A673 (cell line): ENCODE measurements at regions not wholly inside any gene's neighbourhood (a gene's known extent, or its start where the extent isn't known, plus 50 kb on each side); places are given as distances from the start of the nearest gene placed in this dataset.
"Not testable (repeated sequence)": the region's sequence is repeated elsewhere in the genome, so short reads cannot be mapped to it uniquely, and the experiment has no call there.

Source experiments
- BruUV-seq: library from RNA; stranded (reverse); fragments of 400-500 nt; replicated peaks from 2 replicates; lab custom pipeline; 2021; lab: Mats Ljungman, UMichigan
- CTCF ChIA-PET: fragments of 300-600 bp; sonication (Branson Sonifier 250); formaldehyde crosslinking; loops from one replicate; lab custom pipeline; 2022; ENCODE audit warnings: antibody characterized with exemption; lab: Charles Lee
- POLR2A ChIA-PET: fragments of 300-600 bp; sonication (Branson Sonifier 250); formaldehyde crosslinking; loops from one replicate; lab custom pipeline; 2022; ENCODE audit warnings: antibody characterized with exemption; ENCODE audit not compliant: low non-redundant PET; lab: Charles Lee
- DNase-seq: peaks from one replicate; pipeline ENCODE4 v3.0.0-alpha.2; 2015; ENCODE audit warnings: low spot score
- H3K27ac ChIP-seq: fragments of 200-600 bp; sonication (generic); 2 replicates; pipeline ENCODE4 v1.5.1; 2016; ENCODE audit warnings: mixed run types, low read depth, mild to moderate bottlenecking, mixed read lengths, antibody characterized with exemption, low read length; ENCODE audit not compliant: poor library complexity, severe bottlenecking
- H3K27me3 ChIP-seq: fragments of 200-600 bp; sonication (generic); replicated peaks from 2 replicates; pipeline ENCODE4 v1.6.1; 2017; ENCODE audit warnings: mixed run types, low read depth, mild to moderate bottlenecking, mixed read lengths, antibody characterized with exemption, low read length; ENCODE audit not compliant: insufficient read depth, poor library complexity
- H3K36me3 ChIP-seq: fragments of 200-600 bp; sonication (generic); 2 replicates; pipeline ENCODE4 v1.6.1; 2016; ENCODE audit warnings: mixed run types, mild to moderate bottlenecking, mixed read lengths, antibody characterized with exemption, low read length; ENCODE audit not compliant: insufficient read depth, poor library complexity, severe bottlenecking
- H3K4me1 ChIP-seq: fragments of 200-600 bp; sonication (generic); 2 replicates; pipeline ENCODE4 v1.6.1; 2017; ENCODE audit warnings: mixed run types, mild to moderate bottlenecking, mixed read lengths, antibody characterized with exemption, low read length; ENCODE audit not compliant: insufficient read depth, poor library complexity, severe bottlenecking
- H3K4me3 ChIP-seq: fragments of 200-600 bp; sonication (generic); 2 replicates; pipeline ENCODE4 v1.5.1; 2016; ENCODE audit warnings: low read depth, mixed run types, mild to moderate bottlenecking, mixed read lengths, low read length; ENCODE audit not compliant: poor library complexity, severe bottlenecking
- H3K9me3 ChIP-seq: fragments of 200-600 bp; sonication (generic); 2 replicates; pipeline ENCODE4 v1.6.1; 2016; ENCODE audit warnings: mixed run types, low read depth, mild to moderate bottlenecking, mixed read lengths, antibody characterized with exemption, low read length; ENCODE audit not compliant: poor library complexity, severe bottlenecking
- CTCF ChIP-seq: fragments of 300-800, 200-600 bp; sonication (generic); conservative IDR thresholded peaks from 2 replicates; pipeline ENCODE4 v1.5.1; 2017; ENCODE audit warnings: low read depth, mild to moderate bottlenecking, antibody characterized with exemption, low read length, moderate library complexity, mixed read lengths
- EZH2 ChIP-seq: fragments of 200-600 bp; sonication (generic); IDR thresholded peaks from 2 replicates; pipeline ENCODE4 v1.6.1; 2017; ENCODE audit warnings: borderline replicate concordance, low read depth, mild to moderate bottlenecking, mixed read lengths, antibody characterized with exemption, low read length; ENCODE audit not compliant: poor library complexity, severe bottlenecking
- intact Hi-C: fragments of 100-400 bp; cut with micrococcal nuclease; formaldehyde crosslinking; loops from one replicate; pipeline ENCODE4 v1.10.0; 2022; ENCODE audit not compliant: unreplicated experiment

DNA sequence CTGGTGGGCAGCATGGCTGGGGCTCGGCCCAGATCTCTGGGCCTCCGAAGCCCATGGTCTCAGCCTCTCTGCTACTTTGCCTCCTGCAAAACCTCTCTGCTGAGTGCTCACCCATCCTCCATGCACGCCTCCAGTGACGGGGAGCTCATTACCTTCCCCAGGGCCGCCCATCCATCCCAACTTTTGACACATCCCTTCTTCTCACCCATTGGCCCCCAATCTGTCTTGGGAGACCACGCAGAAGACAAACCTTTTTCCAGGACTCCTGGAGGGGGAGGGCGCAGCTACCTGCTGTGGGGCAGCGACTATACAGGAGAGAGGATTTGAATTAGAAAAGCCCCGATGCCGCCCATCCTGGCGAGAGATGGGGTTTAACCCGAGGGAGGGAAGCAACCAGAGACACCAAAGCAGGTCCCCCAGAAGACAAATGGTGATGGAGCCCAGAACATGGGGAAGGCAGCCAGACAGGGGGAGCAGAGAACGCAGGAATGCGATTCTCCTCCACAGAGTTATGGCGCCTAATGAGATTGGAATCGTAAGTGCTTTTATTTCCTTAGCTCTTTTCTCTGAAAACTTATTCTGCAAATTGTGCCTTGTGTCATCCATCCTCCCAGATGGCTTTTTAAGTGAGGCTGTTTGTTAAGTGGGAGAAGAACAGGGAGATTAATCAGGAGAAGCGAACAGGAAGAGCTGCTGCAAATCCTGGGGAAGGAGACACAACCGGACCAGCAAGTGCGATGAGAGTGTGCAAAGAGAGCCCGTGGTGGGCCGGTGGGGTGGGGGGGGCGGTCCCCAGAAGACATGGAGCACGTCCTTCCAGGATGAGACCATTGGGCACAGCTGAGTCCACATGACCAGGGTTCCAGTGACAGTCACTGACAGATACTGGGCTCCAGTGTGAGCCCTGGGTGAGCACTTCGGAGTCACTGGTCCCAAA is 623.5 kb downstream of the MATN1 start:
- DNase-seq = no peak

DNA sequence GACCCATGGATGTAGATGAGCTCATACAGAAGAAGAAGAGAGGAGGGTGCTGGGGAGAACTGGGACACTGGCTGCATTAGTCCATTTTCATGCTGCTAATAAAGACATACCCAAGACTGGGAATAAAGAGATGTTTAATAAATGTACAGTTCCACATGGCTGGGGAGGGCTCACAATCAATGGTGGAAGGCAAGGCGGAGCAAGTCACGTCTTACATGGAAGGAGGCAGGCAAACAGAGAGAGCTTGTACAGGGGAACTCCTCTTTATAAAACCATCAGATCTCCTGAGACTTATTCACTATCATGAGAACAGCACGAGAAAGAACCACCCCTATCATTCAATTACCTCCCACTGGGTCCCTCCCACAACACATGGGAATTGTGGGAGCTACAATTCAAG is 625.5 kb downstream of the MATN1 start:
- DNase-seq, H3K36me3 ChIP-seq, H3K27ac ChIP-seq, H3K4me3 ChIP-seq, POLR2A ChIA-PET, H3K27me3 ChIP-seq, H3K4me1 ChIP-seq, H3K9me3 ChIP-seq, CTCF ChIA-PET, intact Hi-C loops, BruUV-seq: not testable (repeated sequence)

More for the DNA sequence above, 623.5 kb downstream of the MATN1 start:
- no peaks in the 10 kb centered on the region for H3K36me3 ChIP-seq
- ChIA-PET CTCF (interaction anchor here (0.5 kb wide), 1 partner anchor 1308 kb away, joined by 9 read pairs; no protein-coding TSS in a partner anchor), POLR2A (no interaction called here)
- no TSS peak for BruUV-seq
- no peak overlapping the region for H3K27ac ChIP-seq
- H3K27me3 ChIP-seq = no peaks in the 10 kb centered on the region
- no peaks in the 10 kb centered on the region for H3K4me1 ChIP-seq
- no peak for TF ChIP-seq CTCF
- intact Hi-C loops = no loop called here
- no peak overlapping the region for H3K4me3 ChIP-seq
- H3K9me3 ChIP-seq = no peaks in the 10 kb centered on the region

GRCh38 chr1:30095451-30096025 is 627.8 kb downstream of the MATN1 start:
- Histone ChIP-seq H3K4me1 (no peaks in the 10 kb centered on the region), H3K4me3 (no peak overlapping the region), H3K27me3 (no peaks in the 10 kb centered on the region), H3K27ac (no peak overlapping the region), H3K9me3 (peaks cover 23% of the 10 kb centered on the region), H3K36me3 (no peaks in the 10 kb centered on the region)
- POLR2A ChIA-PET = no interaction called here
- TF ChIP-seq EZH2 (no peak), CTCF (no peak)
- CTCF ChIA-PET = no interaction called here
- BruUV-seq = no TSS peak
- no peak for DNase-seq
- intact Hi-C loops = no loop called here
